Breast epithelium (tissue), 4 donors: ENCODE measurements at regions not wholly inside any gene's neighbourhood (a gene's known extent, or its start where the extent isn't known, plus 50 kb on each side); places are given as distances from the start of the nearest gene placed in this dataset.

Source experiments
- DNase-seq, 2 donors: peaks; one replicate each; pipeline ENCODE4 v3.0.0-alpha.2; 2019; ENCODE audit warnings: low spot score in 2 of 2
- H3K27ac ChIP-seq, 2 donors: fragments of 200-600 bp; sonication (generic) in 1 of 2; one replicate each; pipeline ENCODE4 v1.5.1; 2016 to 2019; ENCODE audit warnings: mild to moderate bottlenecking in 1 of 2
- H3K27me3 ChIP-seq, 2 donors: fragments of 200-600 bp; sonication (generic) in 1 of 2; one replicate each; pipeline versions ENCODE4 v1.5.1 to v1.6.0; 2017 to 2019; ENCODE audit warnings: control low read depth in 1 of 2, mild to moderate bottlenecking in 1 of 2
- H3K36me3 ChIP-seq: fragments of 200-600 bp; one replicate; pipeline ENCODE4 v1.5.1; 2019
- H3K4me1 ChIP-seq, 2 donors: fragments of 200-600 bp; sonication (generic); one replicate each; pipeline ENCODE4 v1.5.1; 2016 to 2019; ENCODE audit warnings: control low read depth in 1 of 2
- H3K4me3 ChIP-seq, 3 donors: fragments of 200-600 bp; sonication (generic); 1 replicate in 2 of 3; 2 replicates in 1 of 3; pipeline ENCODE4 v1.5.1; 2016 to 2019; ENCODE audit warnings: mild to moderate bottlenecking in 3 of 3, moderate library complexity in 2 of 3
- H3K9me3 ChIP-seq, 2 donors: fragments of 200-600 bp; sonication (generic) in 1 of 2; one replicate each; pipeline ENCODE4 v1.5.1; 2016 to 2019; ENCODE audit warnings: control low read depth in 1 of 2
- POLR2A ChIP-seq: fragments of 450-650 bp; IDR thresholded peaks from one replicate; pipeline ENCODE4 v1.6.1; 2016; ENCODE audit warnings: antibody characterized with exemption, mild to moderate bottlenecking, moderate library complexity
- POLR2AphosphoS5 ChIP-seq, 3 donors: sonication (generic); formaldehyde crosslinking; IDR thresholded peaks; one replicate each; pipeline ENCODE4 v1.6.1; 2017; ENCODE audit warnings: antibody characterized with exemption in 3 of 3
- intact Hi-C: fragments of 100-400 bp; cut with DNase I; formaldehyde crosslinking; loops from one replicate; pipeline ENCODE4 v1.15.1; 2023; ENCODE audit warnings: low total_unique reads
- TF ChIP-seq, protein P1 (sequence below), 3 donors: fragments of 450-650 bp; IDR thresholded peaks; one replicate each; pipeline ENCODE4 v1.5.1; 2016 to 2017; ENCODE audit warnings: antibody characterized with exemption in 3 of 3, mild to moderate bottlenecking in 3 of 3, moderate library complexity in 3 of 3

DNA sequence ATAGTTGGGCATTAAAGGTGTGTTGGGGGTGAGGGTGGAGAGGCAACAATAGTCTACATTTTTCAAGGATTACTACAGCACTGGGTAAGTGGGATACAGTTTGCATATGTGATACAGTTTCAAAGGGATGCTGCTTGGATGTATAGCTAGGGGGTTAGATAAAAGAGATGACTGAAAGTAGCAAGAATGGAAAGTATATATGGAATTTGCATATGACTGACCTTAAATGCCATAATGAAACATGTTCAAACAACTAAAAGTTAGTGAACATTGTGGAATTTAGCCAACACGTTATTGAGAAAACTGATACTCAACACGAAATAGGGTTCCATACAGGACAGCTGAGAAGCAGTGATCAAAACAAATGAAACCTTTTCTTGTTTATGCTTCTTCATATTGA is 124.8 kb upstream of the CHRM3 start:
- H3K27me3 ChIP-seq = no peaks in the 10 kb centered on the region
- no peak for DNase-seq
- intact Hi-C loops = loop anchor here (10.0 kb wide), 1 partner anchor 873 kb away; no protein-coding TSS in a partner anchor
- no peak overlapping the region for H3K27ac ChIP-seq
- no peak overlapping the region for H3K4me3 ChIP-seq
- H3K36me3 ChIP-seq = no peaks in the 10 kb centered on the region
- H3K4me1 ChIP-seq = no peaks in the 10 kb centered on the region
- H3K9me3 ChIP-seq = peaks cover 0 to 11% of the 10 kb centered on the region in 2 donors
- TF ChIP-seq, protein P1, sequence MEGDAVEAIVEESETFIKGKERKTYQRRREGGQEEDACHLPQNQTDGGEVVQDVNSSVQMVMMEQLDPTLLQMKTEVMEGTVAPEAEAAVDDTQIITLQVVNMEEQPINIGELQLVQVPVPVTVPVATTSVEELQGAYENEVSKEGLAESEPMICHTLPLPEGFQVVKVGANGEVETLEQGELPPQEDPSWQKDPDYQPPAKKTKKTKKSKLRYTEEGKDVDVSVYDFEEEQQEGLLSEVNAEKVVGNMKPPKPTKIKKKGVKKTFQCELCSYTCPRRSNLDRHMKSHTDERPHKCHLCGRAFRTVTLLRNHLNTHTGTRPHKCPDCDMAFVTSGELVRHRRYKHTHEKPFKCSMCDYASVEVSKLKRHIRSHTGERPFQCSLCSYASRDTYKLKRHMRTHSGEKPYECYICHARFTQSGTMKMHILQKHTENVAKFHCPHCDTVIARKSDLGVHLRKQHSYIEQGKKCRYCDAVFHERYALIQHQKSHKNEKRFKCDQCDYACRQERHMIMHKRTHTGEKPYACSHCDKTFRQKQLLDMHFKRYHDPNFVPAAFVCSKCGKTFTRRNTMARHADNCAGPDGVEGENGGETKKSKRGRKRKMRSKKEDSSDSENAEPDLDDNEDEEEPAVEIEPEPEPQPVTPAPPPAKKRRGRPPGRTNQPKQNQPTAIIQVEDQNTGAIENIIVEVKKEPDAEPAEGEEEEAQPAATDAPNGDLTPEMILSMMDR (IDR thresholded peaks at IDR 0.05) = no peak
- TF ChIP-seq POLR2AphosphoS5 (IDR thresholded peaks at IDR 0.05) = no peak
- no peak for TF ChIP-seq POLR2A

DNA sequence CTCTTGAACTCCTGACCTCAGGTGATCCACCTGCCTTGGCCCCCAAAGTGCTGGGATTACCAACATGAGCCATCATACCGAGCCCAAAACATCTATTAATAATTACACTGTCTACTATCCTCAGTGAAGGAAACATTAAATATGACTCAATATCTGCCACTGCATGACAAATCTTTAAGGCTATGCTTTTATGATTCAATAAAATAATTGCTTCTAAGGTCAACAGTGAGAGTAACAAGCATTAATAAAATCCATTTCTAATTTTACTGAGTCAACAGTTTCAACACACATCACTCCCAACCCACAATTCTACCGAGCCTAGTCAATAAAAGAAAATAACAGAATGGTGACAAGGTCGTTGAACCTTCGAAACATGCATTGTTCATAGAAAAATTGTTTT is 125.5 kb upstream of the CHRM3 start:
- TF ChIP-seq POLR2AphosphoS5 (IDR thresholded peaks at IDR 0.05) (no peak), POLR2A (no peak)
- TF ChIP-seq, protein P1 (IDR thresholded peaks at IDR 0.05) = no peak
- H3K9me3 ChIP-seq = peaks cover 0 to 11% of the 10 kb centered on the region in 2 donors
- no peak overlapping the region for H3K4me3 ChIP-seq
- intact Hi-C loops = loop anchor here (10.0 kb wide), 1 partner anchor 874 kb away; no protein-coding TSS in a partner anchor
- H3K4me1 ChIP-seq = no peaks in the 10 kb centered on the region
- no peaks in the 10 kb centered on the region for H3K27me3 ChIP-seq
- no peaks in the 10 kb centered on the region for H3K36me3 ChIP-seq
- H3K27ac ChIP-seq = no peak overlapping the region
- DNase-seq = no peak

DNA sequence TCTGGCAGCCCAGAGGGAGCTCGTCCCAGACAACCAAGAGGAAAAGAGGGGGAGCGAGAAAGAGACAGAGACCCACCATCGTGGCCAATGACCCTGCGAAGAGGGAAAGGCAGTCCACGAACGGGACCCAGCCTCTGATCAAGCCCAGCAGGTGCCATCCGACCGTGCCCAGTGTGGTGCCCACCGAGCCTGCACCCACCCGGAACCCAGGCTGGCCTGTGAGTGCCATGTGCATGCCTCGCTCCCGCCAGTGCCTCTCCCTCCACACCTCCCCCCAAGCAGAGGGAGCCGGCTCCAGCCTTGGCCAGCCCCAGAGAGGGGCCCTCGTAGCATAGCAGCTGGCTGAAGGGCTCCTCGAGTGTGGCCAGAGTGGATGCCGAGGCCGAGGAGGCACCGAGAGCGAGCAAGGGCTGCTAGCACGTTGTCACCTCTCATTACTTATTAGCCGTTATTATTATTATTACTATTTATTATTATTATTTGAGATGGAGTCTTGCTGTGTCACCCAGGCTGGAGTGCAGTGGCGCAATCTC is 130.7 kb upstream of the CHRM3 start:
- DNase-seq = no peak
- intact Hi-C loops = no loop called here
- Histone ChIP-seq H3K9me3 (peaks cover 6 to 11% of the 10 kb centered on the region in 2 donors), H3K27me3 (no peaks in the 10 kb centered on the region), H3K27ac (no peak overlapping the region), H3K4me3 (no peak overlapping the region), H3K4me1 (no peaks in the 10 kb centered on the region), H3K36me3 (no peaks in the 10 kb centered on the region)
- TF ChIP-seq POLR2A (no peak), POLR2AphosphoS5 (IDR thresholded peaks at IDR 0.05) (no peak)
- TF ChIP-seq, protein P1 (IDR thresholded peaks at IDR 0.05) = no peak

DNA sequence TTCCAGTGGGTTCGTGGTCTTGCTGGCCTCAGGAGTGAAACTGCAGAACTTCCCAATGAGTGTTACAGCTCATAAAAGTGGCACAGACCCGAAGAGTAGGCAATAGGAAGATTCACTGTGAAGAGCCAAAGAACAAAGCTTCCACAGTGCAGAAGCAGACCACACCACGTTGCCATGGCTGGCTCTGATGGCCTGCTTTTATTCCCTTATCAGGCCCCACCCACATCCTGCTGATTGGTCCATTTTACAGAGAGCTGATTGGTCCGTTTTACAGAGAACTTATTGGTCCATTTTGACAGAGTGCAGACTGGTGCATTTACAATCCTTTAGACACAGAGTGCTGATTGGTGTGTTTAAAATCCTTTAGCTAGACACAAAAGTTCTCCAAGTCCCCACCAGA is 131.4 kb upstream of the CHRM3 start:
- no peaks in the 10 kb centered on the region for H3K36me3 ChIP-seq
- DNase-seq = no peak
- intact Hi-C loops = no loop called here
- no peaks in the 10 kb centered on the region for H3K4me1 ChIP-seq
- peaks cover 6 to 11% of the 10 kb centered on the region in 2 donors for H3K9me3 ChIP-seq
- no peak for TF ChIP-seq POLR2AphosphoS5 (IDR thresholded peaks at IDR 0.05)
- TF ChIP-seq, protein P1 (IDR thresholded peaks at IDR 0.05) = no peak
- no peak for TF ChIP-seq POLR2A
- H3K27ac ChIP-seq = no peak overlapping the region
- no peak overlapping the region for H3K4me3 ChIP-seq
- H3K27me3 ChIP-seq = no peaks in the 10 kb centered on the region

DNA sequence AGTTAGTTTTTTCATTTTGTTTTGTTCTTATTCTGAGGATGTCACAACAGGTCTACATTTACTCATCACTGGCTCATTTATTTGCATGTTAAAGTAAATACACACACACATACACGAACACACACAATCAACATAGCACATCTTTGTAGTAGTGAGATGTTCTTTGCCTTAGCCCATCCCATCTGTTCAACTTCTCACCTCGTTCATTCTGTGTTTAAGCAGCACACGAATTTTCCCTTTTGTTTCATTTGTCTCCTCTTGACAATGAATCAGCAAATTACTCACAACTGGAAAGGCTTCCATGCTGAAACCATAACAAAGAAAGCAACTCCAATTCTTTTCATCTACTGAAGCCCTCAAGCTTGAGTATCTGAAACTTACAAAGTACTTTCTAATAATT is 133.3 kb upstream of the CHRM3 start:
- Histone ChIP-seq H3K36me3 (no peaks in the 10 kb centered on the region), H3K9me3 (peaks cover 6 to 11% of the 10 kb centered on the region in 2 donors), H3K4me3 (no peak overlapping the region), H3K27me3 (no peaks in the 10 kb centered on the region), H3K27ac (no peak overlapping the region), H3K4me1 (no peaks in the 10 kb centered on the region)
- TF ChIP-seq POLR2AphosphoS5 (IDR thresholded peaks at IDR 0.05) = no peak
- no peak for TF ChIP-seq POLR2A
- TF ChIP-seq, protein P1 (IDR thresholded peaks at IDR 0.05) = no peak
- intact Hi-C loops = no loop called here
- no peak for DNase-seq
